SK-N-SH (cell line): ENCODE measurements at regions not wholly inside any gene's neighbourhood (a gene's known extent, or its start where the extent isn't known, plus 50 kb on each side); places are given as distances from the start of the nearest gene placed in this dataset.

Experiments
- CTCF ChIA-PET: fragments of 300-600, 350-600 bp; formaldehyde crosslinking; extraction: SDS; loops from one replicate; lab custom pipeline; 2021; lab: Yijun Ruan, JAX
- POLR2A ChIA-PET: fragments of 350-600 bp; sonication (Branson Sonifier 250); formaldehyde crosslinking; extraction: SDS; loops from one replicate; lab custom pipeline; 2020; ENCODE audit warnings: antibody characterized with exemption, inconsistent platforms; lab: Yijun Ruan, JAX
- DNase-seq: peaks from one replicate; pipeline ENCODE4 v3.0.0; 2012
- H2AFZ ChIP-seq: fragments of 200-600 bp; sonication (generic); 2 replicates; pipeline ENCODE4 v1.8.1; 2016; ENCODE audit warnings: antibody characterized with exemption, mild to moderate bottlenecking, low read depth
- H3F3A ChIP-seq: fragments of 200-600 bp; sonication (generic); replicated peaks from 2 replicates; pipeline ENCODE3; 2016; ENCODE audit warnings: antibody characterized with exemption, mild to moderate bottlenecking; ENCODE audit not compliant: insufficient read depth
- H3K27ac ChIP-seq, 2 experiments: fragments of 200-500 bp in 1 of 2; fragments of 200-600 bp in 1 of 2; sonication (Bioruptor generic) in 1 of 2; sonication (generic), shearing (Covaris generic) in 1 of 2; 2 replicates each; pipeline versions ENCODE4 v1.5.1 to v1.6.1; 2014 to 2016; ENCODE audit warnings: low read depth in 2 of 2, inconsistent platforms in 1 of 2, low read length in 1 of 2, mild to moderate bottlenecking in 1 of 2, mixed read lengths in 1 of 2
- H3K27me3 ChIP-seq: fragments of 200-600 bp; sonication (generic), shearing (Covaris generic); 2 replicates; pipeline ENCODE4 v1.6.1; 2016; ENCODE audit warnings: mixed run types; ENCODE audit not compliant: insufficient read depth
- H3K36me3 ChIP-seq, 2 experiments: fragments of 200-500 bp in 1 of 2; fragments of 200-600 bp in 1 of 2; sonication (Bioruptor generic) in 1 of 2; sonication (generic) in 1 of 2; replicated peaks in 1 of 2; 2 replicates each; pipeline versions ENCODE3 to v1.5.1; 2014 to 2016; ENCODE audit warnings: low read length in 1 of 2, mild to moderate bottlenecking in 1 of 2; ENCODE audit not compliant: insufficient read depth in 2 of 2, control insufficient read depth in 1 of 2
- H3K4me1 ChIP-seq, 2 experiments: fragments of 200-500 bp in 1 of 2; fragments of 200-600 bp in 1 of 2; sonication (Bioruptor generic) in 1 of 2; sonication (generic), shearing (Covaris generic) in 1 of 2; 2 replicates each; pipeline versions ENCODE4 v1.5.1 to v1.6.1; 2014 to 2016; ENCODE audit warnings: low read depth in 1 of 2, low read length in 1 of 2, mixed run types in 1 of 2; ENCODE audit not compliant: insufficient read depth in 2 of 2, control insufficient read depth in 1 of 2
- H3K4me2 ChIP-seq: fragments of 200-600 bp; sonication (generic), shearing (Covaris generic); 2 replicates; pipeline ENCODE4 v1.6.1; 2017; ENCODE audit warnings: mixed run types
- H3K4me3 ChIP-seq, 2 experiments: fragments of 200-500 bp in 1 of 2; fragments of 200-600 bp in 1 of 2; sonication (Bioruptor generic) in 1 of 2; sonication (generic), shearing (Covaris generic) in 1 of 2; 2 replicates each; pipeline versions ENCODE4 v1.5.1 to v1.8.1; 2014 to 2016; ENCODE audit warnings: low read depth in 2 of 2, inconsistent platforms in 1 of 2, low read length in 1 of 2, mild to moderate bottlenecking in 1 of 2, mixed read lengths in 1 of 2, moderate library complexity in 1 of 2
- H3K79me2 ChIP-seq: fragments of 200-600 bp; sonication (generic); 2 replicates; pipeline ENCODE4 v1.8.1; 2017; ENCODE audit warnings: mild to moderate bottlenecking; ENCODE audit not compliant: insufficient read depth
- H3K9ac ChIP-seq: fragments of 200-600 bp; sonication (generic); 2 replicates; pipeline ENCODE4 v1.6.1; 2017; ENCODE audit warnings: mixed run types
- H3K9me2 ChIP-seq: fragments of 200-600 bp; sonication (generic); 2 replicates; pipeline ENCODE4 v1.6.1; 2017; ENCODE audit warnings: mixed run types
- H3K9me3 ChIP-seq: fragments of 200-600 bp; sonication (generic); 2 replicates; pipeline ENCODE4 v1.6.1; 2017; ENCODE audit warnings: mixed run types, mild to moderate bottlenecking, moderate library complexity
- H4K20me1 ChIP-seq: fragments of 200-600 bp; sonication (generic); 2 replicates; pipeline ENCODE4 v1.6.1; 2017; ENCODE audit warnings: mild to moderate bottlenecking, mixed run types; ENCODE audit not compliant: insufficient read depth
- CHD2 ChIP-seq: fragments of 150-350 bp; IDR thresholded peaks from 2 replicates; pipeline ENCODE4 v1.6.1; 2018; ENCODE audit warnings: low read length; ENCODE audit not compliant: partially characterized antibody
- EP300 ChIP-seq, 2 experiments: IDR thresholded peaks; 2 replicates each; pipeline versions ENCODE4 v1.4.0 to v1.6.1; 2012; ENCODE audit warnings: borderline replicate concordance in 1 of 2, low read depth in 1 of 2, low read length in 1 of 2
- EZH2phosphoT487 ChIP-seq: fragments of 200-600 bp; sonication (generic); IDR thresholded peaks from 2 replicates; pipeline ENCODE4 v1.6.1; 2017; ENCODE audit warnings: low read depth, mixed run types, mild to moderate bottlenecking, antibody characterized with exemption, moderate library complexity, borderline replicate concordance
- FOXJ3 ChIP-seq: sonication (generic); formaldehyde crosslinking; IDR thresholded peaks from 2 replicates; pipeline ENCODE4 v1.5.1; 2020; ENCODE audit warnings: mild to moderate bottlenecking, missing genetic modification reagents
- FOXM1 ChIP-seq: IDR thresholded peaks from 2 replicates; pipeline ENCODE4 v1.4.0; 2012; ENCODE audit warnings: low read depth, mild to moderate bottlenecking
- JUND ChIP-seq: IDR thresholded peaks from 2 replicates; pipeline ENCODE4 v1.4.0; 2012
- MAX ChIP-seq: IDR thresholded peaks from 2 replicates; pipeline ENCODE4 v1.4.0; 2012; ENCODE audit warnings: low read depth
- MEF2A ChIP-seq: IDR thresholded peaks from 2 replicates; pipeline ENCODE4 v1.4.0; 2012; ENCODE audit warnings: low read depth, borderline replicate concordance
- MXI1 ChIP-seq: IDR thresholded peaks from 2 replicates; pipeline ENCODE4 v1.6.1; 2012; ENCODE audit warnings: mild to moderate bottlenecking, low read depth, low read length, improper control_type of control experiment
- POLR2AphosphoS5 ChIP-seq: IDR thresholded peaks from 2 replicates; pipeline ENCODE4 v1.6.1; 2012; ENCODE audit warnings: low read depth, low read length
- RAD21 ChIP-seq: IDR thresholded peaks from 2 replicates; pipeline ENCODE4 v1.6.1; 2012; ENCODE audit warnings: mild to moderate bottlenecking, low read length
- RCOR1 ChIP-seq: fragments of 150-350 bp; IDR thresholded peaks from 2 replicates; pipeline ENCODE4 v1.6.1; 2017; ENCODE audit warnings: antibody characterized with exemption, low read length
- REST ChIP-seq: IDR thresholded peaks from 2 replicates; pipeline ENCODE4 v1.6.1; 2012; ENCODE audit warnings: mild to moderate bottlenecking, low read depth, low read length, moderate library complexity
- SMC3 ChIP-seq: IDR thresholded peaks from 2 replicates; pipeline ENCODE4 v1.6.1; 2012; ENCODE audit warnings: low read depth, low read length, improper control_type of control experiment
- TAF1 ChIP-seq: IDR thresholded peaks from 2 replicates; pipeline ENCODE4 v1.6.1; 2012; ENCODE audit warnings: low read depth, mild to moderate bottlenecking, low read length, moderate library complexity, borderline replicate concordance
- TCF12 ChIP-seq: IDR thresholded peaks from 2 replicates; pipeline ENCODE4 v1.4.0; 2012
- TEAD4 ChIP-seq: IDR thresholded peaks from 2 replicates; pipeline ENCODE4 v1.4.0; 2012; ENCODE audit warnings: mild to moderate bottlenecking, borderline replicate concordance; ENCODE audit not compliant: insufficient read depth
- USF1 ChIP-seq: IDR thresholded peaks from 2 replicates; pipeline ENCODE4 v1.4.0; 2012; ENCODE audit warnings: low read depth, borderline replicate concordance
- USF2 ChIP-seq: fragments of 150-350 bp; IDR thresholded peaks from 2 replicates; pipeline ENCODE4 v1.6.1; 2017; ENCODE audit warnings: antibody characterized with exemption, low read length, low read depth, borderline replicate concordance
- ZBTB33 ChIP-seq: IDR thresholded peaks from 2 replicates; pipeline ENCODE4 v1.4.0; 2012; ENCODE audit warnings: low read depth, borderline replicate concordance
- WGBS: methylation state at CpG from one replicate; pipeline ENCODE4 v1.1.6; 2017; ENCODE audit warnings: low lambda C conversion rate; 5-methylcytosine and 5-hydroxymethylcytosine counted together

- H3K36me3 ChIP-seq, result no peaks in the 10 kb centered on the region
- no peak overlapping the region for H3K4me3 ChIP-seq
- no peak overlapping the region for H3K9ac ChIP-seq
- H3K27ac ChIP-seq, result no peak overlapping the region
- no peaks in the 10 kb centered on the region for H4K20me1 ChIP-seq
- H3K79me2 ChIP-seq, result no peaks in the 10 kb centered on the region
- H2AFZ ChIP-seq, result no peak overlapping the region
- no peaks in the 10 kb centered on the region for H3K9me3 ChIP-seq
- CTCF ChIA-PET, result interaction anchor here (1.2 kb wide), 1 partner anchor 11 kb away, joined by 4 read pairs; no protein-coding TSS in a partner anchor
- H3K27me3 ChIP-seq, result no peaks in the 10 kb centered on the region
- POLR2A ChIA-PET, result no interaction called here
- DNase-seq, result no peak
- TF ChIP-seq RCOR1, result no peak
- H3K4me1 ChIP-seq, result no peaks in the 10 kb centered on the region; a peak in 1 of 4 replicates
- no peaks in the 10 kb centered on the region for H3K9me2 ChIP-seq
- H3F3A ChIP-seq, result no peaks in the 10 kb centered on the region
- H3K4me2 ChIP-seq, result no peak overlapping the region
These were observed 484.0 kb upstream of the MBL2 start for GRCh38 chr10:53256623-53257022.

GRCh38 chr10:53255661-53256205 is 483.1 kb upstream of the MBL2 start:
- no peaks in the 10 kb centered on the region for H3F3A ChIP-seq

More at GRCh38 chr10:53255661-53256205, 483.1 kb upstream of the MBL2 start:
- Histone ChIP-seq H3K27me3 (no peaks in the 10 kb centered on the region), H3K4me2 (no peak overlapping the region), H3K4me1 (no peaks in the 10 kb centered on the region; a peak in 1 of 4 replicates), H3K9me3 (no peaks in the 10 kb centered on the region), H3K4me3 (no peak overlapping the region), H3K36me3 (no peaks in the 10 kb centered on the region), H3K27ac (no peak overlapping the region), H2AFZ (no peak overlapping the region), H4K20me1 (no peaks in the 10 kb centered on the region), H3K79me2 (no peaks in the 10 kb centered on the region), H3K9ac (no peak overlapping the region), H3K9me2 (no peaks in the 10 kb centered on the region)
- no peak for DNase-seq
- no peak for TF ChIP-seq TAF1
- TF ChIP-seq RAD21, result no peak
- TF ChIP-seq SMC3, result no peak
- no peak for TF ChIP-seq ZBTB33
- no peak for TF ChIP-seq REST
- no peak for TF ChIP-seq EP300 (IDR thresholded peaks at IDR 0.05; ENCODE audit: borderline replicate concordance in 1 of 2, low read depth in 1 of 2, low read length in 1 of 2)
- TF ChIP-seq USF1, result no peak
- no peak for TF ChIP-seq FOXM1
- no peak for TF ChIP-seq EZH2phosphoT487
- TF ChIP-seq FOXJ3 (CRISPR knock-in tag), result no peak
- TF ChIP-seq JUND, result no peak
- TF ChIP-seq USF2, result no peak
- TF ChIP-seq TEAD4, result no peak
- TF ChIP-seq TCF12, result no peak
- no peak for TF ChIP-seq MEF2A
- TF ChIP-seq CHD2, result no peak
- no peak for TF ChIP-seq MXI1
- no peak for TF ChIP-seq MAX
- TF ChIP-seq RCOR1, result no peak
- no peak for TF ChIP-seq POLR2AphosphoS5
- POLR2A ChIA-PET, result no interaction called here
- WGBS, result 39% methylated on average over 1 of the region's 1 CpG
- CTCF ChIA-PET, result interaction anchor here (0.6 to 1.2 kb wide), 2 partner anchors 10 to 12 kb away, joined by 3 to 4 read pairs; no protein-coding TSS in a partner anchor
